HepG2 (cell line): ENCODE measurements at regions not wholly inside any gene's neighbourhood (a gene's known extent, or its start where the extent isn't known, plus 50 kb on each side); places are given as distances from the start of the nearest gene placed in this dataset.

Experiments
- CAMTA2 ChIP-seq: sonication (generic); formaldehyde crosslinking; IDR thresholded peaks from 2 replicates; pipeline ENCODE4 v1.4.0; 2020; ENCODE audit warnings: mild to moderate bottlenecking, missing genetic modification reagents, borderline replicate concordance
- CCDC6 ChIP-seq: sonication (generic); formaldehyde crosslinking; IDR thresholded peaks from 2 replicates; pipeline ENCODE4 v1.8.1; 2022; ENCODE audit warnings: mild to moderate bottlenecking, missing genetic modification reagents, moderate library complexity
- ERF ChIP-seq: IDR thresholded peaks from 2 replicates; pipeline ENCODE4 v1.6.1; 2018; ENCODE audit warnings: missing biosample characterization, missing genetic modification reagents
- MED8 ChIP-seq: sonication (generic); formaldehyde crosslinking; IDR thresholded peaks from 2 replicates; pipeline ENCODE4 v1.8.1; 2023; ENCODE audit warnings: mild to moderate bottlenecking, missing genetic modification reagents; ENCODE audit not compliant: insufficient replicate concordance
- MXI1 ChIP-seq: IDR thresholded peaks from 3 replicates; pipeline ENCODE4 v1.6.1; 2012; ENCODE audit warnings: low read depth, low read length, inconsistent platforms, borderline replicate concordance
- U2AF2 ChIP-seq: fragments of 200-400 bp; formaldehyde crosslinking; IDR thresholded peaks from 2 replicates; pipeline ENCODE4 v1.6.1; 2017; ENCODE audit warnings: low read depth, mild to moderate bottlenecking, low read length
- XBP1 ChIP-seq: sonication (generic); formaldehyde crosslinking; IDR thresholded peaks from 2 replicates; pipeline ENCODE4 v1.5.0; 2020; ENCODE audit warnings: missing genetic modification reagents
- ZNF547 ChIP-seq: sonication (generic); formaldehyde crosslinking; IDR thresholded peaks from 2 replicates; pipeline ENCODE4 v1.5.1; 2020; ENCODE audit warnings: mild to moderate bottlenecking, missing genetic modification reagents
- ZNF878 ChIP-seq: sonication (generic); formaldehyde crosslinking; IDR thresholded peaks from 2 replicates; pipeline ENCODE4 v1.8.1; 2023; ENCODE audit warnings: mild to moderate bottlenecking, missing genetic modification reagents, moderate library complexity
- TF ChIP-seq, protein P1 (sequence below): sonication (generic); formaldehyde crosslinking; IDR thresholded peaks from 2 replicates; pipeline ENCODE4 v1.4.0; 2020; ENCODE audit warnings: mild to moderate bottlenecking, missing genetic modification reagents
- TF ChIP-seq, protein P2 (sequence below): fragments of 450-650 bp; IDR thresholded peaks from 2 replicates; pipeline ENCODE4 v1.6.1; 2016
- TF ChIP-seq, protein P3 (sequence below): IDR thresholded peaks from 2 replicates; pipeline ENCODE4 v1.6.1; 2018; ENCODE audit warnings: missing genetic modification reagents, mild to moderate bottlenecking, missing compliant biosample characterization
- TF ChIP-seq, protein P4 (sequence below): sonication (generic); formaldehyde crosslinking; IDR thresholded peaks from 2 replicates; pipeline ENCODE4 v1.4.0; 2020; ENCODE audit warnings: missing genetic modification reagents

DNA sequence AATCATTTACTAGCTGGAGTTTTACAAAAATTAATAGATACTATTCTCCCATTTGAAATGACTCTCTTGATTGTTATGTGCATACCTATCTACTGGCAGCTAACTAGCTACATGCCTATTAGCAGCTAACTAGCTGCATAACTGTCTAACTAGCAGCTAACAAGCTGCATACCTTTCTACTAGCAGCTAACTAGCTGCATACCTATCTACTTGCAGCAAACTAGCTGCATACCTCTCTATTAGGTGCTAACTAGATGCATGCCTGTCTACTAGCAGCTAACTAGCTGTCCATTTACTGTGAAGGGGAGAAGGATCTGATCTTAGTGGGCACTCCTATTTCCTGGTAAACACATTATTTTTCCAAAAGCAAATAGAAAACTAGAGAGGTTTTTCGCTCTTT, 439.4 kb upstream of the PFKP start (continued):
- TF ChIP-seq, protein P1, sequence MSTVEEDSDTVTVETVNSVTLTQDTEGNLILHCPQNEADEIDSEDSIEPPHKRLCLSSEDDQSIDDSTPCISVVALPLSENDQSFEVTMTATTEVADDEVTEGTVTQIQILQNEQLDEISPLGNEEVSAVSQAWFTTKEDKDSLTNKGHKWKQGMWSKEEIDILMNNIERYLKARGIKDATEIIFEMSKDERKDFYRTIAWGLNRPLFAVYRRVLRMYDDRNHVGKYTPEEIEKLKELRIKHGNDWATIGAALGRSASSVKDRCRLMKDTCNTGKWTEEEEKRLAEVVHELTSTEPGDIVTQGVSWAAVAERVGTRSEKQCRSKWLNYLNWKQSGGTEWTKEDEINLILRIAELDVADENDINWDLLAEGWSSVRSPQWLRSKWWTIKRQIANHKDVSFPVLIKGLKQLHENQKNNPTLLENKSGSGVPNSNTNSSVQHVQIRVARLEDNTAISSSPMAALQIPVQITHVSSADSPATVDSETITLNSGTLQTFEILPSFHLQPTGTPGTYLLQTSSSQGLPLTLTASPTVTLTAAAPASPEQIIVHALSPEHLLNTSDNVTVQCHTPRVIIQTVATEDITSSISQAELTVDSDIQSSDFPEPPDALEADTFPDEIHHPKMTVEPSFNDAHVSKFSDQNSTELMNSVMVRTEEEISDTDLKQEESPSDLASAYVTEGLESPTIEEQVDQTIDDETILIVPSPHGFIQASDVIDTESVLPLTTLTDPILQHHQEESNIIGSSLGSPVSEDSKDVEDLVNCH (CRISPR knock-in tag) = no peak
- no peak for TF ChIP-seq XBP1 (CRISPR knock-in tag)
- TF ChIP-seq ZNF547 (CRISPR knock-in tag) = no peak
- TF ChIP-seq MED8 (CRISPR knock-in tag) = no peak
- TF ChIP-seq ZNF878 (CRISPR knock-in tag) = no peak
- no peak for TF ChIP-seq CAMTA2
- no peak for TF ChIP-seq ERF
- TF ChIP-seq, protein P2, sequence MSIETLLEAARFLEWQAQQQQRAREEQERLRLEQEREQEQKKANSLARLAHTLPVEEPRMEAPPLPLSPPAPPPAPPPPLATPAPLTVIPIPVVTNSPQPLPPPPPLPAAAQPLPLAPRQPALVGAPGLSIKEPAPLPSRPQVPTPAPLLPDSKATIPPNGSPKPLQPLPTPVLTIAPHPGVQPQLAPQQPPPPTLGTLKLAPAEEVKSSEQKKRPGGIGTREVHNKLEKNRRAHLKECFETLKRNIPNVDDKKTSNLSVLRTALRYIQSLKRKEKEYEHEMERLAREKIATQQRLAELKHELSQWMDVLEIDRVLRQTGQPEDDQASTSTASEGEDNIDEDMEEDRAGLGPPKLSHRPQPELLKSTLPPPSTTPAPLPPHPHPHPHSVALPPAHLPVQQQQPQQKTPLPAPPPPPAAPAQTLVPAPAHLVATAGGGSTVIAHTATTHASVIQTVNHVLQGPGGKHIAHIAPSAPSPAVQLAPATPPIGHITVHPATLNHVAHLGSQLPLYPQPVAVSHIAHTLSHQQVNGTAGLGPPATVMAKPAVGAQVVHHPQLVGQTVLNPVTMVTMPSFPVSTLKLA = no peak
- TF ChIP-seq CCDC6 (CRISPR knock-in tag) = no peak
- no peak for TF ChIP-seq MXI1
- TF ChIP-seq, protein P3, sequence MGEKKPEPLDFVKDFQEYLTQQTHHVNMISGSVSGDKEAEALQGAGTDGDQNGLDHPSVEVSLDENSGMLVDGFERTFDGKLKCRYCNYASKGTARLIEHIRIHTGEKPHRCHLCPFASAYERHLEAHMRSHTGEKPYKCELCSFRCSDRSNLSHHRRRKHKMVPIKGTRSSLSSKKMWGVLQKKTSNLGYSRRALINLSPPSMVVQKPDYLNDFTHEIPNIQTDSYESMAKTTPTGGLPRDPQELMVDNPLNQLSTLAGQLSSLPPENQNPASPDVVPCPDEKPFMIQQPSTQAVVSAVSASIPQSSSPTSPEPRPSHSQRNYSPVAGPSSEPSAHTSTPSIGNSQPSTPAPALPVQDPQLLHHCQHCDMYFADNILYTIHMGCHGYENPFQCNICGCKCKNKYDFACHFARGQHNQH (CRISPR knock-in tag) = no peak
- TF ChIP-seq, protein P4, sequence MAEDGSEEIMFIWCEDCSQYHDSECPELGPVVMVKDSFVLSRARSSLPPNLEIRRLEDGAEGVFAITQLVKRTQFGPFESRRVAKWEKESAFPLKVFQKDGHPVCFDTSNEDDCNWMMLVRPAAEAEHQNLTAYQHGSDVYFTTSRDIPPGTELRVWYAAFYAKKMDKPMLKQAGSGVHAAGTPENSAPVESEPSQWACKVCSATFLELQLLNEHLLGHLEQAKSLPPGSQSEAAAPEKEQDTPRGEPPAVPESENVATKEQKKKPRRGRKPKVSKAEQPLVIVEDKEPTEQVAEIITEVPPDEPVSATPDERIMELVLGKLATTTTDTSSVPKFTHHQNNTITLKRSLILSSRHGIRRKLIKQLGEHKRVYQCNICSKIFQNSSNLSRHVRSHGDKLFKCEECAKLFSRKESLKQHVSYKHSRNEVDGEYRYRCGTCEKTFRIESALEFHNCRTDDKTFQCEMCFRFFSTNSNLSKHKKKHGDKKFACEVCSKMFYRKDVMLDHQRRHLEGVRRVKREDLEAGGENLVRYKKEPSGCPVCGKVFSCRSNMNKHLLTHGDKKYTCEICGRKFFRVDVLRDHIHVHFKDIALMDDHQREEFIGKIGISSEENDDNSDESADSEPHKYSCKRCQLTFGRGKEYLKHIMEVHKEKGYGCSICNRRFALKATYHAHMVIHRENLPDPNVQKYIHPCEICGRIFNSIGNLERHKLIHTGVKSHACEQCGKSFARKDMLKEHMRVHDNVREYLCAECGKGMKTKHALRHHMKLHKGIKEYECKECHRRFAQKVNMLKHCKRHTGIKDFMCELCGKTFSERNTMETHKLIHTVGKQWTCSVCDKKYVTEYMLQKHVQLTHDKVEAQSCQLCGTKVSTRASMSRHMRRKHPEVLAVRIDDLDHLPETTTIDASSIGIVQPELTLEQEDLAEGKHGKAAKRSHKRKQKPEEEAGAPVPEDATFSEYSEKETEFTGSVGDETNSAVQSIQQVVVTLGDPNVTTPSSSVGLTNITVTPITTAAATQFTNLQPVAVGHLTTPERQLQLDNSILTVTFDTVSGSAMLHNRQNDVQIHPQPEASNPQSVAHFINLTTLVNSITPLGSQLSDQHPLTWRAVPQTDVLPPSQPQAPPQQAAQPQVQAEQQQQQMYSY = no peak
- no peak for TF ChIP-seq U2AF2
